HCT116 (cell line): ENCODE measurements at regions not wholly inside any gene's neighbourhood (a gene's known extent, or its start where the extent isn't known, plus 50 kb on each side); places are given as distances from the start of the nearest gene placed in this dataset.

Source experiments
- ATAC-seq: fragments of 200-7000 bp; cut with Tn5 transposase; 2 replicates; pipeline ENCODE4 v1.9.1; 2020; ENCODE audit warnings: mild to moderate bottlenecking, moderate library complexity
- BruUV-seq: library from RNA; stranded (reverse); fragments of 400-500 nt; replicated peaks from 2 replicates; lab custom pipeline; 2021; lab: Mats Ljungman, UMichigan
- CTCF ChIA-PET: fragments of 300-600 bp; sonication (Branson Sonifier 250); formaldehyde crosslinking; loops from one replicate; lab custom pipeline; 2021; ENCODE audit warnings: antibody characterized with exemption; lab: Charles Lee
- POLR2A ChIA-PET: fragments of 300-600, 350-600 bp; sonication (Branson Sonifier 250); formaldehyde crosslinking; loops from one replicate; lab custom pipeline; 2021; ENCODE audit warnings: antibody characterized with exemption; lab: Charles Lee
- RAD21 ChIA-PET, 2 experiments: fragments of 300-600 bp; sonication (Branson Sonifier 250); formaldehyde crosslinking; loops; one replicate each; lab custom pipeline; 2023; ENCODE audit warnings: low total read pairs in 2 of 2; ENCODE audit not compliant: uncharacterized antibody in 2 of 2, unreplicated experiment in 2 of 2, low non-redundant PET in 1 of 2; lab: Charles Lee
- DNase-seq: peaks from one replicate; pipeline ENCODE4 v3.0.0-alpha.2; 2010; ENCODE audit warnings: low read depth, low spot score
- H2AFZ ChIP-seq: fragments of 200-600 bp; shearing (Covaris generic), sonication (generic); 2 replicates; pipeline ENCODE4 v1.6.1; 2017; ENCODE audit warnings: low read depth, mixed run types, mixed read lengths, antibody characterized with exemption, low read length; ENCODE audit not compliant: poor library complexity, severe bottlenecking
- H3K27ac ChIP-seq: 2 replicates; pipeline ENCODE4 v1.5.1; 2012; ENCODE audit warnings: low read depth, low read length
- H3K27me3 ChIP-seq: fragments of 200-600 bp; sonication (generic); 2 replicates; pipeline ENCODE4 v1.6.1; 2016; ENCODE audit warnings: mixed run types, low read length, mixed read lengths; ENCODE audit not compliant: insufficient read depth
- H3K36me3 ChIP-seq, 2 experiments: fragments of 200-500 bp in 1 of 2; fragments of 200-600 bp in 1 of 2; sonication (Bioruptor generic) in 1 of 2; sonication (generic) in 1 of 2; 2 replicates each; pipeline versions ENCODE4 v1.5.1 to v1.6.1; 2014 to 2016; ENCODE audit warnings: low read length in 2 of 2, inconsistent platforms in 1 of 2, mixed read lengths in 1 of 2, mixed run types in 1 of 2; ENCODE audit not compliant: insufficient read depth in 2 of 2, control insufficient read depth in 1 of 2
- H3K4me1 ChIP-seq, 2 experiments: fragments of 200-600 bp in 1 of 2; sonication (generic) in 1 of 2; 2 replicates each; pipeline versions ENCODE4 v1.5.1 to v1.6.1; 2012 to 2017; ENCODE audit warnings: low read length in 2 of 2, inconsistent platforms in 1 of 2, mild to moderate bottlenecking in 1 of 2, mixed read lengths in 1 of 2, mixed run types in 1 of 2, moderate library complexity in 1 of 2; ENCODE audit not compliant: insufficient read depth in 2 of 2, control insufficient read depth in 1 of 2
- H3K4me2 ChIP-seq: fragments of 200-600 bp; sonication (generic); 2 replicates; pipeline ENCODE4 v1.6.1; 2017; ENCODE audit warnings: mixed run types, low read length, mixed read lengths
- H3K4me3 ChIP-seq, 2 experiments: fragments of 200-600 bp in 1 of 2; sonication (generic) in 1 of 2; replicated peaks in 1 of 2; 2 replicates each; pipeline ENCODE4 v1.5.1; 2011 to 2016; ENCODE audit warnings: low read length in 2 of 2, control low read depth in 1 of 2, low read depth in 1 of 2, mild to moderate bottlenecking in 1 of 2, mixed read lengths in 1 of 2, mixed run types in 1 of 2
- H3K79me2 ChIP-seq: fragments of 200-600 bp; sonication (generic); 2 replicates; pipeline ENCODE4 v1.6.1; 2017; ENCODE audit warnings: mild to moderate bottlenecking, mixed run types, low read length, moderate library complexity, mixed read lengths; ENCODE audit not compliant: insufficient read depth
- H3K9ac ChIP-seq: fragments of 200-600 bp; sonication (generic); 2 replicates; pipeline ENCODE4 v1.6.1; 2016; ENCODE audit warnings: low read length, mixed read lengths
- H3K9me2 ChIP-seq: fragments of 200-600 bp; sonication (generic), shearing (Covaris generic); 2 replicates; pipeline ENCODE4 v1.6.1; 2017; ENCODE audit warnings: mixed run types, mild to moderate bottlenecking, moderate library complexity; ENCODE audit not compliant: insufficient read depth
- H3K9me3 ChIP-seq, 2 experiments: fragments of 200-500 bp in 1 of 2; fragments of 200-600 bp in 1 of 2; sonication (Bioruptor generic) in 1 of 2; sonication (generic) in 1 of 2; 2 replicates each; pipeline ENCODE4 v1.6.1; 2014 to 2017; ENCODE audit warnings: low read length in 2 of 2, mixed read lengths in 2 of 2, inconsistent platforms in 1 of 2, low read depth in 1 of 2, mild to moderate bottlenecking in 1 of 2, mixed run types in 1 of 2, moderate library complexity in 1 of 2; ENCODE audit not compliant: control insufficient read depth in 1 of 2, insufficient read depth in 1 of 2
- H4K20me1 ChIP-seq: fragments of 200-600 bp; sonication (generic), shearing (Covaris generic); 2 replicates; pipeline ENCODE4 v1.6.1; 2017; ENCODE audit warnings: mixed run types, mild to moderate bottlenecking, moderate library complexity; ENCODE audit not compliant: insufficient read depth
- CEBPB ChIP-seq: IDR thresholded peaks from 2 replicates; pipeline ENCODE4 v1.6.1; 2012; ENCODE audit warnings: low read depth
- EZH2phosphoT487 ChIP-seq: fragments of 200-600 bp; IDR thresholded peaks from 2 replicates; pipeline ENCODE4 v1.6.1; 2018; ENCODE audit warnings: antibody characterized with exemption, borderline replicate concordance
- FOSL1 ChIP-seq: IDR thresholded peaks from 2 replicates; pipeline ENCODE4 v1.6.1; 2012; ENCODE audit warnings: low read depth
- JUND ChIP-seq: IDR thresholded peaks from 2 replicates; pipeline ENCODE4 v1.6.1; 2012
- intact Hi-C: fragments of 100-400 bp; cut with micrococcal nuclease; formaldehyde crosslinking; loops from 2 replicates; pipeline ENCODE4 v1.10.0; 2022
- TF ChIP-seq, protein P1 (sequence below): IDR thresholded peaks from 2 replicates; pipeline ENCODE4 v1.6.1; 2011; ENCODE audit warnings: mild to moderate bottlenecking, low read length, moderate library complexity; ENCODE audit not compliant: insufficient replicate concordance; ENCODE audit errors: extremely low read depth
- TF ChIP-seq, protein P2 (sequence below): IDR thresholded peaks from 2 replicates; pipeline ENCODE4 v1.6.1; 2012
- TF ChIP-seq, protein P3 (sequence below), 3 experiments: fragments of 200-600 bp in 1 of 3; sonication (generic) in 1 of 3; IDR thresholded peaks in 2 of 3; conservative IDR thresholded peaks in 1 of 3; 2 replicates each; pipeline ENCODE4 v1.5.1; 2012 to 2017; ENCODE audit warnings: low read depth in 2 of 3, low read length in 2 of 3, antibody characterized with exemption in 1 of 3, borderline replicate concordance in 1 of 3, control low read depth in 1 of 3, mild to moderate bottlenecking in 1 of 3, mixed read lengths in 1 of 3, mixed run types in 1 of 3, moderate library complexity in 1 of 3; ENCODE audit not compliant: insufficient read depth in 1 of 3
- TF ChIP-seq, protein P4 (sequence below): IDR thresholded peaks from 2 replicates; pipeline ENCODE4 v1.6.1; 2012; ENCODE audit warnings: low read depth

DNA sequence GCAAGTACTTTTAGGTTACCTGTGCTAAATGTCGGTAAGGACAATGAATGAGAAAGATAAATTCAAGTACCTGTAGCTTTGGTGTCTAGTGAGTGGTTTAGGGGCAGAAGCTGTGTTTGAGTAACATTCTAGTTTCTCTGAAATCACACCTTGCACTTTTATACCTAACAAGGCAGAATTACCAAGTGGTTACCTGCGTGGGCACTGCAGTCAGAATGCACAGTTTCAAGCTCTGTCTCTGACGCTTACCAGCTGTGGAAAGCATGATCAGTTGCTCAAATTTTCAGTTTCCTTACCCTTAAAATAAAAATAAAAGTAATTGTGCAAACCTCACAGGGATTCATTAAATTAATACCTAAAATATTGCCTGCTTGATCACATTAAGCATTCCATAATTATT is 846.9 kb upstream of the VRK2 start:
- intact Hi-C loops: no loop called here
- H4K20me1 ChIP-seq: no peaks in the 10 kb centered on the region
- no peaks in the 10 kb centered on the region for H3K36me3 ChIP-seq
- no peaks in the 10 kb centered on the region for H3K9me3 ChIP-seq
- H3K4me2 ChIP-seq: no peak overlapping the region
- no peaks in the 10 kb centered on the region for H3K79me2 ChIP-seq
- ChIA-PET CTCF (no interaction called here), POLR2A (no interaction called here), RAD21 (no interaction called here)
- peaks cover 0 to 5% of the 10 kb centered on the region in 2 experiments; a peak in 2 of 4 replicates for H3K4me1 ChIP-seq
- BruUV-seq: no TSS peak
- H3K9me2 ChIP-seq: no peaks in the 10 kb centered on the region
- TF ChIP-seq, protein P1, sequence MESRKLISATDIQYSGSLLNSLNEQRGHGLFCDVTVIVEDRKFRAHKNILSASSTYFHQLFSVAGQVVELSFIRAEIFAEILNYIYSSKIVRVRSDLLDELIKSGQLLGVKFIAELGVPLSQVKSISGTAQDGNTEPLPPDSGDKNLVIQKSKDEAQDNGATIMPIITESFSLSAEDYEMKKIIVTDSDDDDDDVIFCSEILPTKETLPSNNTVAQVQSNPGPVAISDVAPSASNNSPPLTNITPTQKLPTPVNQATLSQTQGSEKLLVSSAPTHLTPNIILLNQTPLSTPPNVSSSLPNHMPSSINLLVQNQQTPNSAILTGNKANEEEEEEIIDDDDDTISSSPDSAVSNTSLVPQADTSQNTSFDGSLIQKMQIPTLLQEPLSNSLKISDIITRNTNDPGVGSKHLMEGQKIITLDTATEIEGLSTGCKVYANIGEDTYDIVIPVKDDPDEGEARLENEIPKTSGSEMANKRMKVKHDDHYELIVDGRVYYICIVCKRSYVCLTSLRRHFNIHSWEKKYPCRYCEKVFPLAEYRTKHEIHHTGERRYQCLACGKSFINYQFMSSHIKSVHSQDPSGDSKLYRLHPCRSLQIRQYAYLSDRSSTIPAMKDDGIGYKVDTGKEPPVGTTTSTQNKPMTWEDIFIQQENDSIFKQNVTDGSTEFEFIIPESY: no peak
- TF ChIP-seq, protein P2, sequence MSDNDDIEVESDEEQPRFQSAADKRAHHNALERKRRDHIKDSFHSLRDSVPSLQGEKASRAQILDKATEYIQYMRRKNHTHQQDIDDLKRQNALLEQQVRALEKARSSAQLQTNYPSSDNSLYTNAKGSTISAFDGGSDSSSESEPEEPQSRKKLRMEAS: no peak
- TF ChIP-seq FOSL1 (no peak), JUND (no peak), EZH2phosphoT487 (no peak), CEBPB (no peak)
- TF ChIP-seq, protein P3, sequence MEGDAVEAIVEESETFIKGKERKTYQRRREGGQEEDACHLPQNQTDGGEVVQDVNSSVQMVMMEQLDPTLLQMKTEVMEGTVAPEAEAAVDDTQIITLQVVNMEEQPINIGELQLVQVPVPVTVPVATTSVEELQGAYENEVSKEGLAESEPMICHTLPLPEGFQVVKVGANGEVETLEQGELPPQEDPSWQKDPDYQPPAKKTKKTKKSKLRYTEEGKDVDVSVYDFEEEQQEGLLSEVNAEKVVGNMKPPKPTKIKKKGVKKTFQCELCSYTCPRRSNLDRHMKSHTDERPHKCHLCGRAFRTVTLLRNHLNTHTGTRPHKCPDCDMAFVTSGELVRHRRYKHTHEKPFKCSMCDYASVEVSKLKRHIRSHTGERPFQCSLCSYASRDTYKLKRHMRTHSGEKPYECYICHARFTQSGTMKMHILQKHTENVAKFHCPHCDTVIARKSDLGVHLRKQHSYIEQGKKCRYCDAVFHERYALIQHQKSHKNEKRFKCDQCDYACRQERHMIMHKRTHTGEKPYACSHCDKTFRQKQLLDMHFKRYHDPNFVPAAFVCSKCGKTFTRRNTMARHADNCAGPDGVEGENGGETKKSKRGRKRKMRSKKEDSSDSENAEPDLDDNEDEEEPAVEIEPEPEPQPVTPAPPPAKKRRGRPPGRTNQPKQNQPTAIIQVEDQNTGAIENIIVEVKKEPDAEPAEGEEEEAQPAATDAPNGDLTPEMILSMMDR (IDR thresholded peaks at IDR 0.05 in 2 of 3, conservative IDR thresholded peaks at IDR 0.05 in 1 of 3; ENCODE audit: borderline replicate concordance in 1 of 3, insufficient read depth in 1 of 3, low read depth in 2 of 3, low read length in 2 of 3): no peak
- TF ChIP-seq, protein P4, sequence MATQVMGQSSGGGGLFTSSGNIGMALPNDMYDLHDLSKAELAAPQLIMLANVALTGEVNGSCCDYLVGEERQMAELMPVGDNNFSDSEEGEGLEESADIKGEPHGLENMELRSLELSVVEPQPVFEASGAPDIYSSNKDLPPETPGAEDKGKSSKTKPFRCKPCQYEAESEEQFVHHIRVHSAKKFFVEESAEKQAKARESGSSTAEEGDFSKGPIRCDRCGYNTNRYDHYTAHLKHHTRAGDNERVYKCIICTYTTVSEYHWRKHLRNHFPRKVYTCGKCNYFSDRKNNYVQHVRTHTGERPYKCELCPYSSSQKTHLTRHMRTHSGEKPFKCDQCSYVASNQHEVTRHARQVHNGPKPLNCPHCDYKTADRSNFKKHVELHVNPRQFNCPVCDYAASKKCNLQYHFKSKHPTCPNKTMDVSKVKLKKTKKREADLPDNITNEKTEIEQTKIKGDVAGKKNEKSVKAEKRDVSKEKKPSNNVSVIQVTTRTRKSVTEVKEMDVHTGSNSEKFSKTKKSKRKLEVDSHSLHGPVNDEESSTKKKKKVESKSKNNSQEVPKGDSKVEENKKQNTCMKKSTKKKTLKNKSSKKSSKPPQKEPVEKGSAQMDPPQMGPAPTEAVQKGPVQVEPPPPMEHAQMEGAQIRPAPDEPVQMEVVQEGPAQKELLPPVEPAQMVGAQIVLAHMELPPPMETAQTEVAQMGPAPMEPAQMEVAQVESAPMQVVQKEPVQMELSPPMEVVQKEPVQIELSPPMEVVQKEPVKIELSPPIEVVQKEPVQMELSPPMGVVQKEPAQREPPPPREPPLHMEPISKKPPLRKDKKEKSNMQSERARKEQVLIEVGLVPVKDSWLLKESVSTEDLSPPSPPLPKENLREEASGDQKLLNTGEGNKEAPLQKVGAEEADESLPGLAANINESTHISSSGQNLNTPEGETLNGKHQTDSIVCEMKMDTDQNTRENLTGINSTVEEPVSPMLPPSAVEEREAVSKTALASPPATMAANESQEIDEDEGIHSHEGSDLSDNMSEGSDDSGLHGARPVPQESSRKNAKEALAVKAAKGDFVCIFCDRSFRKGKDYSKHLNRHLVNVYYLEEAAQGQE: no peak
- no peak overlapping the region for H3K4me3 ChIP-seq
- H3K9ac ChIP-seq: no peak overlapping the region
- ATAC-seq (no peak), DNase-seq (no peak)
- no peaks in the 10 kb centered on the region for H3K27me3 ChIP-seq
- H3K27ac ChIP-seq: no peak overlapping the region
- H2AFZ ChIP-seq: no peak overlapping the region
